CD4-positive, alpha-beta T cell treated with Interleukin-6 at 100 ng/mL for 8 hours (primary cell): ENCODE measurements at regions not wholly inside any gene's neighbourhood (a gene's known extent, or its start where the extent isn't known, plus 50 kb on each side); places are given as distances from the start of the nearest gene placed in this dataset.

ENCODE experiments used
- DNase-seq: peaks from one replicate; pipeline ENCODE4 v3.0.0-alpha.2; 2020; ENCODE audit warnings: mixed read lengths, low spot score

GRCh38 chr13:99821741-99822140 lies 149.8 kb downstream of the ZIC5 start:
- no peak for DNase-seq

GRCh38 chr13:99819967-99820366 lies 151.6 kb downstream of the ZIC5 start:
- no peak for DNase-seq

- no peak for DNase-seq
Measured at GRCh38 chr13:99816321-99816720, 155.2 kb downstream of the ZIC5 start.

- no peak for DNase-seq
Measured at GRCh38 chr13:99813336-99814095, 158.1 kb downstream of the ZIC5 start.

GRCh38 chr13:99812625-99813024 lies 158.9 kb downstream of the ZIC5 start:
- DNase-seq, result no peak

- no peak for DNase-seq
Measured at GRCh38 chr13:99811067-99811700, 160.4 kb downstream of the ZIC5 start.

GRCh38 chr13:99809926-99810325 lies 161.6 kb downstream of the ZIC5 start:
- DNase-seq, result no peak

GRCh38 chr13:99809496-99809895 lies 162.1 kb downstream of the ZIC5 start:
- no peak for DNase-seq

- no peak for DNase-seq
Measured at GRCh38 chr13:99808786-99809185, 162.8 kb downstream of the ZIC5 start.

GRCh38 chr13:99806671-99807070 lies 164.9 kb downstream of the ZIC5 start:
- no peak for DNase-seq

GRCh38 chr13:99805361-99805760 lies 166.2 kb downstream of the ZIC5 start:
- no peak for DNase-seq

GRCh38 chr13:99803141-99803540 lies 168.4 kb downstream of the ZIC5 start:
- DNase-seq, result no peak

- no peak for DNase-seq
Measured at GRCh38 chr13:99802416-99802815, 169.2 kb downstream of the ZIC5 start.

GRCh38 chr13:99800951-99801350 lies 170.6 kb downstream of the ZIC5 start:
- DNase-seq, result no peak

- DNase-seq, result no peak
Measured at GRCh38 chr13:99800011-99800410, 171.6 kb downstream of the ZIC5 start.

GRCh38 chr13:99798756-99799155 lies 172.8 kb downstream of the ZIC5 start:
- DNase-seq, result no peak

GRCh38 chr13:99797691-99798090 lies 173.9 kb downstream of the ZIC5 start:
- no peak for DNase-seq

- DNase-seq, result no peak
Measured at GRCh38 chr13:99796175-99796819, 175.3 kb downstream of the ZIC5 start.

GRCh38 chr13:99792079-99792921 lies 179.3 kb downstream of the ZIC5 start:
- DNase-seq, result no peak

GRCh38 chr13:99782669-99783068 lies 188.9 kb downstream of the ZIC5 start:
- DNase-seq, result no peak

- no peak for DNase-seq
Measured at GRCh38 chr13:99778500-99778899, 193.1 kb downstream of the ZIC5 start.

GRCh38 chr13:99777873-99778272 lies 193.7 kb downstream of the ZIC5 start:
- no peak for DNase-seq
